Coronary artery (tissue), 2 donors: ENCODE measurements at regions not wholly inside any gene's neighbourhood (a gene's known extent, or its start where the extent isn't known, plus 50 kb on each side); places are given as distances from the start of the nearest gene placed in this dataset.

Source experiments
- DNase-seq: peaks from one replicate; pipeline ENCODE4 v3.0.0-alpha.2; 2017; ENCODE audit warnings: low spot score
- H3K27ac ChIP-seq, 2 donors: fragments of 200-600 bp; sonication (generic); one replicate each; pipeline ENCODE4 v1.5.1; 2016 to 2019
- H3K4me3 ChIP-seq: fragments of 200-600 bp; sonication (generic); 2 replicates; pipeline ENCODE4 v1.5.1; 2016; ENCODE audit warnings: mild to moderate bottlenecking, moderate library complexity
- TF ChIP-seq, protein P1 (sequence below): fragments of 200-600 bp; sonication (generic); IDR thresholded peaks from one replicate; pipeline ENCODE4 v1.5.1; 2019; ENCODE audit warnings: antibody characterized with exemption

DNA sequence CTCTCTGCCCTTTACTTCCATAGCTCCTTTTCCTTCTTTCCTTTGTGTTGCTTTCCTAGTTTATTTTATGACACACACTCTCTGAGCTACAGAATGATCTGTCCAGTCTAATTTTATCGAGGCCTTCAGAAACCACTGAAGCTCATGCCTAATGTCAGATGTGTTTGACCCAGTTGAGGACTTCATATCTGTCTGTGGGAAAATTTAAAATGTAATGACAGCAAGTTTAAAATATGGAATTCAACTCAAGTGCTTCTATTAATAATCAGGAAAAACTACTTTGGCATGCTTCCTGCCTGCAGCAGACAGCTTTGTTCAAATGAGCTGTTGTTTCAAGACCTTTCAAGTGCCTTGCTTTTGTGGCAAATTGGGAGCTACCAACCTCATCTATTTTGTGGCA, 261.8 kb upstream of the MTNR1B start:
- Histone ChIP-seq H3K27ac (peak overlapping the region; percentile 43 to 66), H3K4me3 (no peak overlapping the region)
- DNase-seq = no peak
- TF ChIP-seq, protein P1, sequence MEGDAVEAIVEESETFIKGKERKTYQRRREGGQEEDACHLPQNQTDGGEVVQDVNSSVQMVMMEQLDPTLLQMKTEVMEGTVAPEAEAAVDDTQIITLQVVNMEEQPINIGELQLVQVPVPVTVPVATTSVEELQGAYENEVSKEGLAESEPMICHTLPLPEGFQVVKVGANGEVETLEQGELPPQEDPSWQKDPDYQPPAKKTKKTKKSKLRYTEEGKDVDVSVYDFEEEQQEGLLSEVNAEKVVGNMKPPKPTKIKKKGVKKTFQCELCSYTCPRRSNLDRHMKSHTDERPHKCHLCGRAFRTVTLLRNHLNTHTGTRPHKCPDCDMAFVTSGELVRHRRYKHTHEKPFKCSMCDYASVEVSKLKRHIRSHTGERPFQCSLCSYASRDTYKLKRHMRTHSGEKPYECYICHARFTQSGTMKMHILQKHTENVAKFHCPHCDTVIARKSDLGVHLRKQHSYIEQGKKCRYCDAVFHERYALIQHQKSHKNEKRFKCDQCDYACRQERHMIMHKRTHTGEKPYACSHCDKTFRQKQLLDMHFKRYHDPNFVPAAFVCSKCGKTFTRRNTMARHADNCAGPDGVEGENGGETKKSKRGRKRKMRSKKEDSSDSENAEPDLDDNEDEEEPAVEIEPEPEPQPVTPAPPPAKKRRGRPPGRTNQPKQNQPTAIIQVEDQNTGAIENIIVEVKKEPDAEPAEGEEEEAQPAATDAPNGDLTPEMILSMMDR = no peak

DNA sequence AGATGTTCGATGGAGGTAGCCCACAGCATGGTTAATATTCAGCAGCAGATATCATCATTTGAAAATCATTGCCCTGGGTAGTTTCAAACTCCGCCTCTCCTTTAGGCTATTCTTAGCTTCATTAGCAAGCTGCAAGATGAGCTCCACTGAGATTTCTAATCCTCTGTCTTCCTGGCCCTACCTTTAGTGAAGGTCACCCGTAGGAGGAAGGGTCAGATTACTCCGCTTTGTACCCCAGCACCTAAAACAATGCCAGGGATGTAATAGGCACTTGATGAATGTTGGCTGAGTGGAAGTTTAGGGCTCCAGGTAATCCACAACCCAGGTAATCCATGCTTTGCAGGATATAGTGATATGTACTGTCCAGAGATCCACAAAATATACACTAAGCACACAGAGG, 260.1 kb upstream of the MTNR1B start:
- no peak overlapping the region for H3K4me3 ChIP-seq
- DNase-seq = no peak
- H3K27ac ChIP-seq = no peak overlapping the region
- TF ChIP-seq, protein P1 = no peak

DNA sequence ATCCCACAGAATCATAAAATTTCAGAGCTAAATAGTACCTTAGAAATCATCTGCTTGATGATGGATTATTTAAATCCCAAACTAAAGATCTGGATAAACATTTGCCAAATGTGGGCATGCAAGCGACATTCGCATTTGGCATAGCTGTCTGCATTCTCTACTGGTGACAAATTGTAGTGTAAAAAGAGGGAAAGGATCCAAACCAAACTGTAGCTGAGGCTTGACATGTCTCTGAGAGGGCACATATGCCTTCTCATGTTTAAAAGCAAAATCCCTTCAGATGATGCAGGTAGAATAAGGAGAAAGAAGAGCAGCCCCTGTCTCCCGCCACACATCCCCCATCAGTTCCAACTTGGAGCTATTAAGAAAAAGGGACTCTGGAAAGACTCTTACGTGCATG, 257.5 kb upstream of the MTNR1B start:
- H3K27ac ChIP-seq = no peak overlapping the region
- TF ChIP-seq, protein P1 = no peak
- no peak overlapping the region for H3K4me3 ChIP-seq
- DNase-seq = no peak

DNA sequence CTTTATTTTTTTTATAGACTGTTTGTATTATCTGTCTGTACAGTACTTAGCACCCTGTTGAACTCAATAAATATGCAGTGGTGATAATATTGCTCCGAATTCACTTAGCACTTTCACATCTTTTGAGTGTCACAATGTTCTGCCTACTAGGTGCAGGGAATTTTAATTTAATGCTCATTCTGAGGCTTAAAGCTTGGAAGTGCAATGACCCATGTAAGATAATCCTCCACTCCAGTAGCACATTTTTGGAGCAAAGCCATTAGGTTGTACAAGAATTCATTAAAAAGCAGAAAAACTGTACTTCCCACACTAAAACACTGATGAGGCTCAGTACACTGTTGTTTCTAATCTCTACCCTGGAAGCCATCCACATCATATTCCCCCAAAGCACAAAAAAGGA, 255.3 kb upstream of the MTNR1B start:
- no peak overlapping the region for H3K27ac ChIP-seq
- H3K4me3 ChIP-seq = no peak overlapping the region
- TF ChIP-seq, protein P1 = no peak
- DNase-seq = no peak

DNA sequence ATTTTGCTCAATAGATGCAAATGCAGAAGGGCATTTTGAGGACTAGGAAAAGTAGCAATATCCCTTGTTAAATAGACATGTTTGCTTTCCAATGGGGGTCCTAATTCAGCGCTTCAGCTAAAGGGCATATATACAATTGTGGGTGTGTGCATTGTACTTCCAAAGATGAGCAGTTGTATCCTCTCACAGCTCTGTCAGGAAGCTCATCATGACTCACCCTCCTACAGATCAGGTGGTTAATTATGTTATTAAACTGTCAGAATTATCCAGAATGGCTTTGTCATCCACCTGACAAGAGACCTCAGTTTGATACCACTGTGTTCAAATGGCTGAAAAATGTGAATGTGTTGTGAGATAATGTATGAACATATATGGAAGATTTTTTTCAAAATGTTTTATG, 252.2 kb upstream of the MTNR1B start:
- Histone ChIP-seq H3K4me3 (no peak overlapping the region), H3K27ac (no peak overlapping the region)
- DNase-seq = no peak
- TF ChIP-seq, protein P1 = no peak

DNA sequence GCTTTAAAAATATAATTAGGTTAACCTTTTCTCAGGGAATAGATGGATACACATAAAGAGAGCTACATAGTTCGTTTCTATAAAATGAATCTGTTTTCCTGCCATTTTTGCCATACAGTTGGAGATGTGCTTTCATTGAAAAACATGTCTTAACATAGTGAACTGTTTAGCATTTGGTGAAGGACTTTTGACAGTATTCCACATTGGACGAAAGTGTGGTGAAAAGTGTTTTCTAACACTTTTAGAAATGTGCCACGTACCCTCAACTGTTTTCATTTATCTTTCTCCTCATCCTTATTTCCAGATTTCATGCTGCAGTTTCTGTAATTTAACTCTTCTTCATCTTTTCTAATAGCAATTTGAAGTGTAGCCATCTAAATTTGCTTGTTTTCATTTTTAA, 249.1 kb upstream of the MTNR1B start:
- no peak for DNase-seq
- TF ChIP-seq, protein P1 = no peak
- H3K4me3 ChIP-seq = no peak overlapping the region
- no peak overlapping the region for H3K27ac ChIP-seq

DNA sequence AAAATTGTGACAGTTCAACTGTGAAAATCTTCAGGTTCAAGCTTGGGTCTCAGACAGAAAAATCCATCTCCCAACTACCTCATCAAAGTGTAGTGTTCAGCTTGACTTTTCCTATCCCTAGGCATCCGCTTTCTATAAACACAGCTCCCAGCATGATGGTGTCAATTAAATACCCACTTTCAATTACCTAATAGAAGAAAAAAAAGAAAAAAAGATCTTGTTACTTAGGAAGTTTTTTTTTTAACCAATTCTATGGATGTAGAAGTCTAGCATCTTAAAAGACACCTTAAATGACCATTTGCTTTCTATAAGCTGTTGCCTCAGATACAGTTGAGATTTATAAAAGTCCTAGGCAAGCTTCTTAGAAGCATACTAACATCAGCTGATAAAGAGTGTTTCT, 244.1 kb upstream of the MTNR1B start:
- Histone ChIP-seq H3K27ac (no peak overlapping the region), H3K4me3 (no peak overlapping the region)
- TF ChIP-seq, protein P1 = no peak
- DNase-seq = no peak
